ENCODE measurements at regions not wholly inside any gene's neighbourhood (a gene's known extent, or its start where the extent isn't known, plus 50 kb on each side); places are given as distances from the start of the nearest gene placed in this dataset.
"Not testable (repeated sequence)": the region's sequence is repeated elsewhere in the genome, so short reads cannot be mapped to it uniquely, and the experiment has no call there.

DNA sequence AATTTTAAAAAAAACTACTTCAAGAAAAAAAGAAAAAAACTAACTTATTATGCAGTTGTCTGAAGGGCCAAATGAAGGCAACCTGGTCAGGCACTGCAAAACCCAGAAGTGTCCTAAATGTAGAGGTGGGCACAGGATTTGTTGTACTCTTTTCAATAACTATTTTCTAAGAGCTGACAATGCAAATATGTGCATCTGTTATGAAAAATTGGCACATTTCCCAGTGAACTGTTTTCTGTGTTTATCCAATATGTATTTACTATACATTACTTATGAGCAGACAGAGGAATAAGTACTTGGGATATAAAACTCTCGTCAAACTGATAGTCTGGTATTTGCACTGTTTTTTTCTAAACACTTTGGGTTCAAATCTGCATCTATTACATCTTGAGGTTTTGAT lies 188.0 kb upstream of the C21orf91 start:
- no peaks in the 10 kb centered on the region for H3K27me3 ChIP-seq (ENCODE audit: low read depth, low read length)
- H3K27ac ChIP-seq (ENCODE audit: low read length), result no peak overlapping the region
- no peak overlapping the region for H3K9ac ChIP-seq (ENCODE audit: low read length)
- TF ChIP-seq, protein P1, sequence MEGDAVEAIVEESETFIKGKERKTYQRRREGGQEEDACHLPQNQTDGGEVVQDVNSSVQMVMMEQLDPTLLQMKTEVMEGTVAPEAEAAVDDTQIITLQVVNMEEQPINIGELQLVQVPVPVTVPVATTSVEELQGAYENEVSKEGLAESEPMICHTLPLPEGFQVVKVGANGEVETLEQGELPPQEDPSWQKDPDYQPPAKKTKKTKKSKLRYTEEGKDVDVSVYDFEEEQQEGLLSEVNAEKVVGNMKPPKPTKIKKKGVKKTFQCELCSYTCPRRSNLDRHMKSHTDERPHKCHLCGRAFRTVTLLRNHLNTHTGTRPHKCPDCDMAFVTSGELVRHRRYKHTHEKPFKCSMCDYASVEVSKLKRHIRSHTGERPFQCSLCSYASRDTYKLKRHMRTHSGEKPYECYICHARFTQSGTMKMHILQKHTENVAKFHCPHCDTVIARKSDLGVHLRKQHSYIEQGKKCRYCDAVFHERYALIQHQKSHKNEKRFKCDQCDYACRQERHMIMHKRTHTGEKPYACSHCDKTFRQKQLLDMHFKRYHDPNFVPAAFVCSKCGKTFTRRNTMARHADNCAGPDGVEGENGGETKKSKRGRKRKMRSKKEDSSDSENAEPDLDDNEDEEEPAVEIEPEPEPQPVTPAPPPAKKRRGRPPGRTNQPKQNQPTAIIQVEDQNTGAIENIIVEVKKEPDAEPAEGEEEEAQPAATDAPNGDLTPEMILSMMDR (IDR thresholded peaks at IDR 0.05; ENCODE audit: low read depth, low read length), result no peak
- no peak for TF ChIP-seq EZH2phosphoT487 (IDR thresholded peaks at IDR 0.05; ENCODE audit: low read depth)
- H3K4me1 ChIP-seq (ENCODE audit: low read length), result no peaks in the 10 kb centered on the region
- no peaks in the 10 kb centered on the region for H3K9me3 ChIP-seq (ENCODE audit: insufficient read depth, low read length)
- H3K79me2 ChIP-seq (ENCODE audit: low read length), result no peaks in the 10 kb centered on the region
- no peak overlapping the region for H2AFZ ChIP-seq (ENCODE audit: low read depth, low read length)
- no peaks in the 10 kb centered on the region for H4K20me1 ChIP-seq (ENCODE audit: insufficient read depth, low read length)
- H3K36me3 ChIP-seq (replicated peaks; ENCODE audit: low read depth, low read length), result no peaks in the 10 kb centered on the region
- H3K4me2 ChIP-seq (ENCODE audit: low read length), result no peak overlapping the region
- H3K4me3 ChIP-seq (ENCODE audit: low read length), result no peak overlapping the region

DNA sequence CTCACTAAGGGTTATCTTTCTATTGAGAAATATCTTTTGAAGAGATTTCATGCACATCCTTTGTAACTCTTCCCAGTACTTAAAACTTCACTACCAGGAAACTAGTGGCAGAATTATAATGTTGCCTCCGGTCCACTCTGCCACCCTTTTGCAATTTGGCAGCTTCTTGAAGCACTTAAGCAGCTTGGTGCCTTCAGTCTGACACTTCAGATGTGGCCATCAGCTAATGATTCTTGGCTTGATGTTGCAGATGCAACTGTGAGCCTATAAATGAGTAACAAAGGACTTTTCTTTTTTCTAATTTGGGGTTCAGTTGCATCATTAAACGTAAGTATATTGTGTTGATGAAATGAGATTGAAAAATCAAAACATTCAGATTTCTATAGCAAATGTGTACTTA lies 187.5 kb upstream of the C21orf91 start:
- H3K9me3 ChIP-seq (ENCODE audit: insufficient read depth, low read length), result no peaks in the 10 kb centered on the region
- H4K20me1 ChIP-seq (ENCODE audit: insufficient read depth, low read length), result no peaks in the 10 kb centered on the region
- H2AFZ ChIP-seq (ENCODE audit: low read depth, low read length), result no peak overlapping the region
- H3K27ac ChIP-seq (ENCODE audit: low read length), result no peak overlapping the region
- H3K4me2 ChIP-seq (ENCODE audit: low read length), result no peak overlapping the region
- H3K36me3 ChIP-seq (replicated peaks; ENCODE audit: low read depth, low read length), result no peaks in the 10 kb centered on the region
- H3K27me3 ChIP-seq (ENCODE audit: low read depth, low read length), result no peaks in the 10 kb centered on the region
- TF ChIP-seq, protein P1 (IDR thresholded peaks at IDR 0.05; ENCODE audit: low read depth, low read length), result no peak
- H3K79me2 ChIP-seq (ENCODE audit: low read length), result no peaks in the 10 kb centered on the region
- H3K4me3 ChIP-seq (ENCODE audit: low read length), result no peak overlapping the region
- H3K4me1 ChIP-seq (ENCODE audit: low read length), result no peaks in the 10 kb centered on the region
- no peak overlapping the region for H3K9ac ChIP-seq (ENCODE audit: low read length)

DNA sequence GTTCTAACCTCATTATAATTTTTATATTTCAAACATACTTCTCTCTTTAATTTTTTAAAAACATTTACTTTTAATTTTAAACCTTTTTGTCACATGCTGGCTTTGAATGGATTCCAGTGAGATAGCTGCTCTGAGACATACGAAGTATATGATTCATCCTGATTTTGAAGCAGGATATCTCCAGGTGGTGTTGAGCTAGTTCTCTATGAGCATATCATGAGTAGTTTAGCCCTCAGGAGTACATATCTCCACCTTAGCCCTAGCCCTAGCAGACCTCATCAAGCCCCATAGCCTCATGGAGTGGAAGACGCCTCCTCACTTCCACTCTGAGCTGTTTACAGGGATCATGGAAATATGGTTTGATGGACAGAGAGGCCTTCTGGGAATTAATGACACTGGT lies 183.2 kb upstream of the C21orf91 start:
- Histone ChIP-seq H3K4me3 (ENCODE audit: low read length) (no peak overlapping the region), H3K4me1 (ENCODE audit: low read length) (no peaks in the 10 kb centered on the region), H3K79me2 (ENCODE audit: low read length) (no peaks in the 10 kb centered on the region), H2AFZ (ENCODE audit: low read depth, low read length) (no peak overlapping the region), H3K4me2 (ENCODE audit: low read length) (no peak overlapping the region), H3K27me3 (ENCODE audit: low read depth, low read length) (no peaks in the 10 kb centered on the region), H3K9ac (ENCODE audit: low read length) (no peak overlapping the region), H3K36me3 (replicated peaks; ENCODE audit: low read depth, low read length) (no peaks in the 10 kb centered on the region), H3K9me3 (ENCODE audit: insufficient read depth, low read length) (no peaks in the 10 kb centered on the region), H3K27ac (ENCODE audit: low read length) (no peak overlapping the region), H4K20me1 (ENCODE audit: insufficient read depth, low read length) (no peaks in the 10 kb centered on the region)
- TF ChIP-seq, protein P1 (IDR thresholded peaks at IDR 0.05; ENCODE audit: low read depth, low read length), result no peak
- no peak for TF ChIP-seq EZH2phosphoT487 (IDR thresholded peaks at IDR 0.05; ENCODE audit: low read depth)

DNA sequence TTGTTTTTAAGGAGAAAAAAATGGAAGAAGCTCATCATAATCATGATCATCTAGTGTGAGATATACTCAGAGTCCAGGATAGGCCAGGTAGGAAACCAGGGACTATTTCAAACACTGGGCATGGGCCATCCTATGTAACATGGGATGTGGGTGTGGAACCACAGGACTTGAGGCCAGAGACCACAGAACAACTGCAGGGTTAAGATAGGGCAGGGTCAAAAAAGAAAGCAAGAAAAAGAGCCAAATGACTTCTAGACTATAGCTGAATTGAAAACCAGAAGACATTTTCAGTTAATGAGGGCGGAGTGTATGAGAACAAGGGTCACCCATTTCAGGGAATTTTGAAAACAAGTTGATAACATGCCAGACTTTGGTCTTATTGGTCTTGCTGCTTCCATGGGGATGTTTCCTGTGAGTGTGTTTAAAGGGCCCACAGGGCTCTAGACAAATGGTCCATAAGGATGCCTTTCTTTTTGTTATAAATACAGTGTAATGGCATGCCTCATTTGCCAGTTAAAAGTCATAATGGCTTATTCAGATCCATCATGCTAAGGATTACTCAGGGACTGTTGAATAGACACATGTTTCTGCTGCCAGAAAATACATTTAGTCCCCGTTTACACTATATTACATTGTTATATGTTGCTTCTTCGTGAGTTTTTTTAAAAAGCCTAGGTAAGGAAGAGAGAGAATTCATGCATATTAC lies 182.0 kb upstream of the C21orf91 start:
- TF ChIP-seq EZH2phosphoT487 (IDR thresholded peaks at IDR 0.05; ENCODE audit: low read depth), result no peak
- TF ChIP-seq, protein P1 (IDR thresholded peaks at IDR 0.05; ENCODE audit: low read depth, low read length), result no peak
- H3K4me3 ChIP-seq (ENCODE audit: low read length), result no peak overlapping the region
- H3K4me2 ChIP-seq (ENCODE audit: low read length), result no peak overlapping the region
- no peaks in the 10 kb centered on the region for H3K9me3 ChIP-seq (ENCODE audit: insufficient read depth, low read length)
- H3K27me3 ChIP-seq (ENCODE audit: low read depth, low read length), result no peaks in the 10 kb centered on the region
- H3K4me1 ChIP-seq (ENCODE audit: low read length), result no peaks in the 10 kb centered on the region
- no peaks in the 10 kb centered on the region for H3K79me2 ChIP-seq (ENCODE audit: low read length)
- H4K20me1 ChIP-seq (ENCODE audit: insufficient read depth, low read length), result no peaks in the 10 kb centered on the region
- H3K9ac ChIP-seq (ENCODE audit: low read length), result no peak overlapping the region
- no peaks in the 10 kb centered on the region for H3K36me3 ChIP-seq (replicated peaks; ENCODE audit: low read depth, low read length)
- no peak overlapping the region for H3K27ac ChIP-seq (ENCODE audit: low read length)
- no peak overlapping the region for H2AFZ ChIP-seq (ENCODE audit: low read depth, low read length)

DNA sequence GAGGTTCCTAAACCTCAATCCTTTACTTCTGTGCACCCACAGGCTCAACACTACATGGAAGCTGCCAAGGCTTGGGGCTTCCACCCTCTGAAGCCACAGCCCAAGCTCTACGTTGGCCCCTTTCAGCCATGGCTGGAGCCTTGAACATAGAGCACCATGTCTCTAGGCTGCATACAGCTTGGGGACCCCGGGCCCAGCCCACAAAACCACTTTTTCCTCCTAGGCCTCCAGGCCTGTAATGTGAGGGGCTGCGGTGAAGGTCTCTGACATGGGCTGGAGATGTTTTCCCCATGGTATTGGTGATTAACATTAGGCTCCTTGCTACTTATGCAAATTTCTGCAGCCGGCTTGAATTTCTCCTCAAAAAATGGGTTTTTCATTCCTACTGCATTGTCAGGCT lies 179.4 kb upstream of the C21orf91 start:
- H3K9me3 ChIP-seq (ENCODE audit: insufficient read depth, low read length); H3K36me3 ChIP-seq (replicated peaks; ENCODE audit: low read depth, low read length); H3K79me2 ChIP-seq (ENCODE audit: low read length): not testable (repeated sequence)

More for the DNA sequence above, 179.4 kb upstream of the C21orf91 start:
- not testable (repeated sequence) for H3K27me3 ChIP-seq (ENCODE audit: low read depth, low read length); H3K4me2 ChIP-seq (ENCODE audit: low read length); H3K4me1 ChIP-seq (ENCODE audit: low read length); H4K20me1 ChIP-seq (ENCODE audit: insufficient read depth, low read length); H3K27ac ChIP-seq (ENCODE audit: low read length); H3K9ac ChIP-seq (ENCODE audit: low read length); H2AFZ ChIP-seq (ENCODE audit: low read depth, low read length); H3K4me3 ChIP-seq (ENCODE audit: low read length)
